Central memory CD8-positive, alpha-beta T cell (primary cell): ENCODE measurements at regions not wholly inside any gene's neighbourhood (a gene's known extent, or its start where the extent isn't known, plus 50 kb on each side); places are given as distances from the start of the nearest gene placed in this dataset.

Experiments used
- ATAC-seq: fragments of 150-1000 bp; cut with Tn5 transposase; replicated peaks from 2 replicates; pipeline ENCODE4 v1.10.0; 2022; ENCODE audit warnings: mild to moderate bottlenecking, moderate FRiP score, moderate number of reproducible peaks; ENCODE audit not compliant: poor library complexity, severe bottlenecking; ENCODE audit errors: extremely low read depth
- DNase-seq, 2 donors: peaks; one replicate each; pipeline ENCODE4 v3.0.0; 2021; ENCODE audit warnings: low spot score in 2 of 2
- H3K27ac Mint-ChIP-seq: one replicate; pipeline ENCODE4 v1.8.0; 2022; ENCODE audit warnings: low read depth, mild to moderate bottlenecking, moderate library complexity, mixed read lengths
- H3K27me3 Mint-ChIP-seq: one replicate; pipeline ENCODE4 v1.8.0; 2022; ENCODE audit warnings: mixed read lengths
- H3K36me3 Mint-ChIP-seq: one replicate; pipeline ENCODE4 v1.8.0; 2022; ENCODE audit warnings: mild to moderate bottlenecking, moderate library complexity, mixed read lengths; ENCODE audit not compliant: insufficient read depth
- H3K4me1 Mint-ChIP-seq: one replicate; pipeline ENCODE4 v1.8.0; 2022; ENCODE audit warnings: mixed read lengths
- H3K4me3 Mint-ChIP-seq: one replicate; pipeline ENCODE4 v1.8.0; 2022; ENCODE audit warnings: mild to moderate bottlenecking, moderate library complexity, mixed read lengths
- H3K9me3 Mint-ChIP-seq: one replicate; pipeline ENCODE4 v1.8.0; 2022; ENCODE audit warnings: mixed read lengths

DNA sequence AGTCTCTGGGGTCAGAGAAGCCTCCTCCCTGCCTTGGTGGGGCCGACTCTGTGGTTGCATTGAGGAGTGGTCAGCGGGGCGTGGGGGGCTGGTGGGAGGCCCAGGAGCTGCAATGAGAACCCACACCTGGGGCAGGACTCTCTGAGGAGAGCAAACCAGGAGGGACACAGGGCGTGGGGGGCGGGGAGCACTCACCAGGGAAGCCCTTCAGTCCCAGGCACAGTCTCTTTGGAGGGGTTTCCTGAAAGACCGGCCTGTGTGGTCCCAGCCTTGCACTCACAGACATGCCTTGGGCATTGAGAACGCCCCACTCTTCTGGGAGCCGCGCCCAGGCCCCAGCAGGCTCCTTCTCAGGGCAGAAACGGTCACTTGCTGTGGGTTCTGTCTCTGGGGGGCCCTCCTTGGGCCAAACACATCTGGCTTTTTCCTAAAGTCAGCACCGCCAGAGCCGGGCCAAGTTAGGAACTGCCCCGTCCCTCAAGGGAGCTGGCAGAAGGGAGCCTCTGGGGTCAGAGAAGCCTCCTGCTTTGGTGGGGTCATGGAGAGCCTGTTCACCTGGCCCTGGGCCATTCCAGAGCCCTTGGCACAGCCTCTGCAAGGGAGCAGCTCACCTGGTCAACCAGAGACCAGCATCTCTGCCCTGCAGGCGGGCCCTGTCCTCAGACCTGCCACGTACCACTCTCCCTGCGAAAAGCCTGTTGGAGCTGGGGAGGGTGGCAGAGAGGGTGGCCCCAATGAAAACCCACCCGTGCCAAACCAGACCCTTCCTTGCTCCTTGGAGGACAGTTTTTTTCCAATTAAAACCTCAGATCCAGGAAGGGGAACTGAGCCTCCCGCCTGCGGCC lies 59.9 kb upstream of the TTC34 start:
- Mint-ChIP-seq H3K9me3 (peaks cover 5% of the 10 kb centered on the region), H3K36me3 (no peaks in the 10 kb centered on the region), H3K27ac (no peak overlapping the region), H3K4me1 (peaks cover 9% of the 10 kb centered on the region), H3K27me3 (no peaks in the 10 kb centered on the region), H3K4me3 (no peak overlapping the region)
- no peak for DNase-seq
- no peak for ATAC-seq

- Mint-ChIP-seq H3K36me3 (no peaks in the 10 kb centered on the region), H3K27ac (no peak overlapping the region), H3K27me3 (peaks cover 6% of the 10 kb centered on the region), H3K9me3 (peaks cover 5% of the 10 kb centered on the region), H3K4me1 (peaks cover 9% of the 10 kb centered on the region), H3K4me3 (no peak overlapping the region)
- ATAC-seq (no peak), DNase-seq (no peak)
Measured at GRCh38 chr1:2861988-2862813, 60.7 kb upstream of the TTC34 start.

DNA sequence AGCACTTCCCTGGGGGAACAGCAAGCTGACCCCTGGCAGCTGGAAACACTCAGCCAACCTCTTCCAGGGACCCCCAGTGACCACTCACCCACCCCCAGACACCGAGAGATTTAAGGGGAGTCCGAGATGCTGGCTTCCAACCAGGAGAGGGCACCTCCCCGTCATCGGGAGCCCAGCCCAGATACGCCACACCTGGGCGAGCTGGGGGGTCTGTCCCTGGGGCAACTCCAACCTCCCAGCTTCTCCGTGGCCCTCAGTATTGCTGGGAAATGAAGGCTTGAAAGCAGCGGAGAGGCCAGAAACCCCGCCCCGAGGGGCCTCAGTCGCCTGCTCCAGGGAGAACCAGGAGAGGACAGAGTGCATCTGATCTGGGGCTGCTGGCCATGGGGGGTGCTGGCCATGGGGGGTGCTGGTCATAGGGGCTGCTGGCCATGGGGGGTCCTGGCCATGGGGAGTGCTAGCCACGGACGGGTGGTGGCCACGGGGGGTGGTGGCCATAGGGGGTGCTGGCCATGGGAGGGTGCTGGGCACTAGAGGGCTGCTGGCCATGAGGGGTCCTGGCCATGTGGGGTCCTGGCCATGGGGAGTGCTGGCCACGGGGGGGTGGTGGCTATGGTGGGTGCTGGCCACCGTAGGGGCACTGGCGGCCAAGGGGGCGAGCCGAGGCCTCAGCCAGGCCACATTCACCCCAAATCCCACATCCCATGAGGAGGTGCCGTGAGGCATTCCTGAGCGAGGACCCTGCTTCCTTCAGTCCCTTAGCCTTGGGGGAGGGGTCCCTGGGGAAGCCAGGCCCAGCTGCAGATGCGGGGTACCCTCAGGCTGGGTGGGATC lies 61.5 kb upstream of the TTC34 start:
- Mint-ChIP-seq H3K27ac (no peak overlapping the region), H3K36me3 (no peaks in the 10 kb centered on the region), H3K4me1 (peaks cover 9% of the 10 kb centered on the region), H3K4me3 (no peak overlapping the region), H3K9me3 (peaks cover 5% of the 10 kb centered on the region), H3K27me3 (peaks cover 9% of the 10 kb centered on the region)
- ATAC-seq (no peak), DNase-seq (no peak)

GRCh38 chr1:2863648-2863963 lies 62.1 kb upstream of the TTC34 start:
- H3K36me3 Mint-ChIP-seq: no peaks in the 10 kb centered on the region
- peaks cover 4% of the 10 kb centered on the region for H3K4me1 Mint-ChIP-seq
- peaks cover 9% of the 10 kb centered on the region for H3K27me3 Mint-ChIP-seq
- ATAC-seq: no peak
- no peak for DNase-seq
- H3K4me3 Mint-ChIP-seq: no peak overlapping the region
- H3K27ac Mint-ChIP-seq: no peak overlapping the region
- peaks cover 4% of the 10 kb centered on the region for H3K9me3 Mint-ChIP-seq

- peaks cover 9% of the 10 kb centered on the region for H3K27me3 Mint-ChIP-seq
- no peak overlapping the region for H3K4me3 Mint-ChIP-seq
- no peak overlapping the region for H3K27ac Mint-ChIP-seq
- H3K9me3 Mint-ChIP-seq: no peaks in the 10 kb centered on the region
- H3K36me3 Mint-ChIP-seq: no peaks in the 10 kb centered on the region
- no peaks in the 10 kb centered on the region for H3K4me1 Mint-ChIP-seq
- DNase-seq (no peak), ATAC-seq (no peak)
Measured at GRCh38 chr1:2864203-2864905, 62.9 kb upstream of the TTC34 start.

DNA sequence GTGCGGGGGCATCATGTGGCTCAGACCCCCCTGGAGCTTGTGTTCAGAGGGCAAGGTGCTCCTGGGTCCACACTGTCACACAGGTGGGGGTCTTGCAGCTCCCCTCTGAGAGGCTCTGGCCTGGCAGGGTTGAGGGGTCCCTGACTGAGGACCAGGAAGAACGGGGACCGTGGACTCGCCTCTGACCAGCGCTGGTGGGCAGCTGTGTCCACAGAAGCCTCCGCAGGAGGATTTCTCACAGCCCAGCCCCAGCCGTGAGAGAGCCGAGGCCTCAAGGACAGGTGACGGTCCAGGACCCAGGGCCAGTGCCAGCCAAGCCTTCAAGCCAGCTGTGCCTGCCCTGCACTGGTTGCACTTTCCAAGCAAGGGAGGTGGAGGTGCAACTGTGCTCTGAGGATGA lies 63.5 kb upstream of the TTC34 start:
- DNase-seq (no peak), ATAC-seq (no peak)
- no peaks in the 10 kb centered on the region for H3K4me1 Mint-ChIP-seq
- H3K4me3 Mint-ChIP-seq: no peak overlapping the region
- H3K9me3 Mint-ChIP-seq: no peaks in the 10 kb centered on the region
- peaks cover 9% of the 10 kb centered on the region for H3K27me3 Mint-ChIP-seq
- H3K36me3 Mint-ChIP-seq: no peaks in the 10 kb centered on the region
- H3K27ac Mint-ChIP-seq: no peak overlapping the region

GRCh38 chr1:2865571-2866421 lies 64.3 kb upstream of the TTC34 start:
- Mint-ChIP-seq H3K9me3 (no peaks in the 10 kb centered on the region), H3K4me1 (no peaks in the 10 kb centered on the region), H3K36me3 (no peaks in the 10 kb centered on the region), H3K4me3 (no peak overlapping the region), H3K27ac (no peak overlapping the region), H3K27me3 (peaks cover 9% of the 10 kb centered on the region)
- DNase-seq (no peak), ATAC-seq (no peak)

- no peak overlapping the region for H3K4me3 Mint-ChIP-seq
- DNase-seq: no peak
- ATAC-seq: no peak
- no peaks in the 10 kb centered on the region for H3K4me1 Mint-ChIP-seq
- H3K27me3 Mint-ChIP-seq: peaks cover 9% of the 10 kb centered on the region
- peak overlapping the region; percentile 53 for H3K27ac Mint-ChIP-seq
- H3K36me3 Mint-ChIP-seq: no peaks in the 10 kb centered on the region
- no peaks in the 10 kb centered on the region for H3K9me3 Mint-ChIP-seq
Measured at GRCh38 chr1:2866422-2867086, 65.1 kb upstream of the TTC34 start.

DNA sequence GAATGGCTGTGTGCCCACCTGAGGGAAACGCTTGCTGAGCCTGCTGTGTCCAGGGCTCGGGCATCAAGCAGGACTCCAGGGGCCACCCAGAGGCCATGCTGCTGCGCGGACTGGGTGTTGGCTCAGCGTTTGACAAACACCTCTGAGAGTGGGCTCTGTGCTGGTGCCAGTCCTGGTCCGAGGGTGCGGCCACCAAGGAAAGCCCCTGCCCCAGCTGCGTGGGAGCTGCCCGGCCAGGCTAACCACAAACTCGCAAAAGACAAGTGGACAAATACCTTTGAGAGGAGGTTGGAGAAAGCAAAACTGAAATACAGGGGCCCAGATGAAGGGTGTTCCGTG lies 65.6 kb upstream of the TTC34 start:
- H3K4me1 Mint-ChIP-seq: no peaks in the 10 kb centered on the region
- H3K4me3 Mint-ChIP-seq: no peak overlapping the region
- H3K27ac Mint-ChIP-seq: peak overlapping the region; percentile 53
- ATAC-seq: no peak
- H3K27me3 Mint-ChIP-seq: peaks cover 9% of the 10 kb centered on the region
- no peaks in the 10 kb centered on the region for H3K9me3 Mint-ChIP-seq
- no peaks in the 10 kb centered on the region for H3K36me3 Mint-ChIP-seq
- no peak for DNase-seq

- Mint-ChIP-seq H3K4me1 (no peaks in the 10 kb centered on the region), H3K4me3 (no peak overlapping the region), H3K27me3 (peaks cover 9% of the 10 kb centered on the region), H3K27ac (no peak overlapping the region), H3K36me3 (no peaks in the 10 kb centered on the region), H3K9me3 (no peaks in the 10 kb centered on the region)
- DNase-seq (no peak), ATAC-seq (no peak)
Measured at GRCh38 chr1:2867861-2868260, 66.4 kb upstream of the TTC34 start.

GRCh38 chr1:2868571-2869195 lies 67.2 kb upstream of the TTC34 start:
- no peaks in the 10 kb centered on the region for H3K9me3 Mint-ChIP-seq

More at GRCh38 chr1:2868571-2869195, 67.2 kb upstream of the TTC34 start:
- no peaks in the 10 kb centered on the region for H3K4me1 Mint-ChIP-seq
- no peak overlapping the region for H3K27ac Mint-ChIP-seq
- no peak overlapping the region for H3K4me3 Mint-ChIP-seq
- DNase-seq: no peak
- peaks cover 9% of the 10 kb centered on the region for H3K27me3 Mint-ChIP-seq
- ATAC-seq: no peak
- H3K36me3 Mint-ChIP-seq: no peaks in the 10 kb centered on the region
